HG02884 (cell line): ENCODE measurements at regions not wholly inside any gene's neighbourhood (a gene's known extent, or its start where the extent isn't known, plus 50 kb on each side); places are given as distances from the start of the nearest gene placed in this dataset.

Source experiments
- ATAC-seq: cut with Tn5 transposase; IDR thresholded peaks from one replicate; pipeline ENCODE4 v1.9.1; 2021; ENCODE audit warnings: mild to moderate bottlenecking, moderate library complexity; ENCODE audit not compliant: unreplicated experiment

GRCh38 chr1:96632045-96632664 lies 89.4 kb upstream of the PTBP2 start:
- ATAC-seq = no peak

- ATAC-seq = no peak
These were observed 87.9 kb upstream of the PTBP2 start for GRCh38 chr1:96633695-96634094.

- ATAC-seq = no peak
These were observed 86.7 kb upstream of the PTBP2 start for GRCh38 chr1:96634883-96635282.

- no peak for ATAC-seq
These were observed 80.3 kb upstream of the PTBP2 start for GRCh38 chr1:96641282-96641681.

- ATAC-seq = no peak
These were observed 78.1 kb upstream of the PTBP2 start for GRCh38 chr1:96643519-96643918.

- ATAC-seq = no peak
These were observed 72.3 kb upstream of the PTBP2 start for GRCh38 chr1:96649301-96649700.

GRCh38 chr1:96651517-96651916 lies 70.1 kb upstream of the PTBP2 start:
- no peak for ATAC-seq

GRCh38 chr1:96660051-96660450 lies 61.5 kb upstream of the PTBP2 start:
- ATAC-seq = no peak

GRCh38 chr1:96660503-96660902 lies 61.1 kb upstream of the PTBP2 start:
- no peak for ATAC-seq
